Activated CD8-positive, alpha-beta memory T cell treated with anti-CD3 and anti-CD28 coated beads for 4 hours (primary cell): ENCODE measurements at regions not wholly inside any gene's neighbourhood (a gene's known extent, or its start where the extent isn't known, plus 50 kb on each side); places are given as distances from the start of the nearest gene placed in this dataset.
"Not testable (repeated sequence)": the region's sequence is repeated elsewhere in the genome, so short reads cannot be mapped to it uniquely, and the experiment has no call there.

Experiments
- DNase-seq, 2 donors: peaks; one replicate each; pipeline ENCODE4 v3.0.0-alpha.2; 2020; ENCODE audit warnings: low read depth in 2 of 2

DNA sequence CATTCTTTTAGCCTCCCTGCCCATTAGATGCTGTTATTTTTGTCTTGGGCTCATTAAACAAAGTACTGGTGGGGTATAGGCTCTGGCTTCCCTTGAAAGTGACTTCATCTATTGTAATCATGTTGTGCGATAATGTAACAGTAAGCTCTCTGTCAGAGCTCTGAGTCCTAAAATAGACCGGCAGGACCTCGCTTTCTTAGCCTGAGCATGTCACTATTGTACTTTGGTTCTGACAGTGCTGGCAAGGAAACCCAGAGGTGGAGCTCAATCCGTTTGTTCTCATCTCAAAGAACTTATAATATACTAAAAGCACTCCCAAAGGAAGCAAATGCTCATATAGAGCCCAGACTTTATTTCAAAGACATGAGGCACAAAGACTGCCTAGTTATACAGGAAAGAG, 339.1 kb upstream of the CCNH start:
- no peak for DNase-seq

DNA sequence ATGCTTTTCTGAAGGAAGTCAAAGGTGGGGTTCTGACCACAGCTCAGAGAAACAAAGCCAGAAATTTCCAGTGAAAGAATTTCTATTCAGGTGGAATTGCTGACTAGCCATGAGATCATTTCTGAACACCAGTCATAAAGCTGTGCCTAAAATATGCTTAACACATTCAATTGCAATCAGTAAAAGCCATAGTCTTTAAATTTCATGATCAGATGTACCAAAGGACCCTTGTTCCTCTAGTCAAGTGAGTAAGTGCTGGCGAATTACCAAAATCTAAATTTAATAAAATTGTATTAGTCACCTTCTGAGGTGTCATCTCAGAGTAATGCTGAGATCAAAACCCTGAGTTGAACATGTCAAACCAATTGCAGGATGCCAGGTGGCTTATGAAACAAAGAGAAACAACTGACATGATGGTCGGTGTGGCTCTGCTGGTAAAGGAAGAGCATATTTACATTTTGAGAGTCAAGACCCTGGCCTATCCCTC, 334.2 kb upstream of the CCNH start:
- no peak for DNase-seq

- DNase-seq, result no peak
Observed at GRCh38 chr5:87746341-87746740, 333.6 kb upstream of the CCNH start.

- DNase-seq, result no peak
Observed at GRCh38 chr5:87741881-87742280, 329.2 kb upstream of the CCNH start.

GRCh38 chr5:87735923-87736322, 323.2 kb upstream of the CCNH start:
- DNase-seq, result no peak

DNA sequence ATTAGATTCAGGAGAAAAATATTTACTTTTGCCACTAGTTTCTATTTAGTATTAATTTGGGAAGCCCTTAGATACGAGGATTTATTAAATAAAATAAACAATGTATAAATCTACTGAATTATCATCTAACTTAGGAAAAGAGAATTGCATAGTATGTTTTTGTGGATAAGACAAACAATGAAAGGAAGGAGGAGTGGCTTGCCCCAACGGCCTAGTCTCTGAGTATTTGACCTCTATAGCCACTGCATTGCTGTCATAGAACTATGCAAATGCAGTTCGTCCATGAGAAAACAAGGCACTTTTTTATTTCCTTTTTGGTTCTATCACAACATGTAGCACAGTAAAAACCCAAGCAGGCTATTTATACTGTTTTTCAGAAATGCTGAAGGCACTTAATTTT, 321.2 kb upstream of the CCNH start:
- DNase-seq, result no peak

DNA sequence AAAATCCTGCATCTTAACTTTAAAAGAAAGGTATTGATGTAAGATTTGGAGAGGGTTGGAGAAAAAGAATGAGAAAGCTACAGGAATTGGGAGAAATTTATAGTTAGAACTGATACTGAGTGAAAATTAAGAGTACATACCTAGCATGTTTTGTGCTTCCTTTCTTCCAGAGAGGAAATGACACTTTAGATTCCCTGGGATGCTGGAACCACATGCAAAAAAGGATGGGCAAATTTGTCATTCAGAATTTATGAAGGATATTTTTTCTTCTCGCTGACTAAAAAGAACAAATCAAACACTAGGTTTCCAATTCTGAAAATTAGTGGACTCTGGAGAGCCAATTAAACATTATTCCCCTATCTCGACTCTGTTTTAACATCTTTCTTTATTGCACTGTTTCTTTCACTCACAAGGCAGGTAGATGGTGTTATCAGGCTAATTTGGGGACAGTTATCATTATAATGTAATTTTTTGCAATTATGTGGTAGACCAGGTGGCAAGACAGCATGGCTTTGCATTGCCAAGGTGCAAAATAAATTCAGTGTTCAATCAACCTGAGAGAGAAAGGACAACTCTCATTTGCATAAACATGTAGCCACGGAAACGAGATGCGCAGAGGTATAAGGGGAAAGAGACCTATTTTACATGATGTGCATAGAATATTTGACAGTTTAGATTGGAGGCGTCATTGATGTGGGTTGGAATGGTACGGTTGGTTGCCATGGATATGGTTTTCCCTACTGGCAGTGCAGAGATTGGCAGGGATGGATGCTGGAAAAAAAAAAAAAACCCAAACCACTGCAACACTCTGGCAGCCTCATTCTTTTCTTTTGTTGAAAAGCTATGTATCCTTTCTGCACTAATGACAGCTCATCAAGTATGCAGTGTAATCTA, 320.4 kb upstream of the CCNH start:
- no peak for DNase-seq

GRCh38 chr5:87729781-87730180, 317.1 kb upstream of the CCNH start:
- no peak for DNase-seq

GRCh38 chr5:87722286-87722685, 309.6 kb upstream of the CCNH start:
- DNase-seq, result no peak

GRCh38 chr5:87718224-87718925, 305.6 kb upstream of the CCNH start:
- DNase-seq, result not testable (repeated sequence)

DNA sequence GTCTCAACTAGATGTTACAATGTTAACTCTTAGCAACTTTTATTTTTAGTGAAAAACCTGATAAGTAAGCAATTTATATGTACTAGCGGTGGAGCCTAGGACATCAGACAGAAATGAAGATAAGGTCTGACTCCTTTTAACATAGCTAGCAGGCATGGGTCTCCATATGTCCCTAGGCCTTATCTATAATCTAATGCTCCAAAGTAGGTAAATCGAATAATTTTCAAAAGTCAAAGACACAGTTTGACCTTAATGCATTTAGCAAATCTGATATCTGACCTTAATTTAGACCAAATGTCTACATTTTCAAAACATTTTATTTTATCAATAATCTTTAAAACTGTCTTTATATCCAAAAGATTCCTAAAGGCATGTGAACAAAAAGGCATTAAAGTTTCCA, 305.0 kb upstream of the CCNH start:
- no peak for DNase-seq

DNA sequence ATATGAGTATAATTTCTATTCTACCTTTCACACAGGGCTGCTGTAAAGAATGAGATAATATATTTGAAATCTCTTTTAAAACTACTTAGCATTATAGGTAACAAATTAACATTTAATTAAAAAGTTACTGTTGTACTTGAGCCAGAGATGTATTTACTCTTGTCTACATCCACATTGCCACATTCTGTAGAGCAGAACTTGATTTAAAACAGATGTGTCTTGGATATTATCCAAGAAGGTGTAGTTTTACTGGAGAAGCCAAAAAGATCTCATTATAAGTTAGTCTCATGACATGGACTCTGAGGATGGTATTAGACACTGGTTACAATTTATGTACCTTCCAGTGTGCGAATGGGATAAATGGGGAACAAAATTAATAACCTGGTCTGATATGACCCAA, 293.1 kb upstream of the CCNH start:
- no peak for DNase-seq

- no peak for DNase-seq
Observed at GRCh38 chr5:87686975-87687374, 274.2 kb upstream of the CCNH start.

DNA sequence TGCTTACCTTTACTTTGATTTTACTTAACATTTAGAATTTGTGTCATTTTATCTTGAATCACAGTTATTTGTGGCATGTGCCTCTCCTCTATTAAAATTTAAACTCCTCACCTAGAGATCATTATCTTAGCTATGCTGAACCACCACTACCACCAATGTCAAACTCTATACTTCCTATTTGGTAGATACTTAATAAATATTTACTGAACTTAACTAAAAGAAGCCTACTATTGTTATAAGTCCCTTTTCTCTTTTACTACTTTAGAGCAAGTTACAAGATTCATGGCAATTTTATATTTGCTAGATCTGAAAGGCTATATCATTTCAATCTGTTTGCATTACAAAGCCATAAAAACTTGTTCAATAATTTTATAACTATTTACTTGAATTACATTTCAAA, 273.3 kb upstream of the CCNH start:
- DNase-seq, result no peak

GRCh38 chr5:87674235-87674634, 261.5 kb upstream of the CCNH start:
- DNase-seq, result no peak

DNA sequence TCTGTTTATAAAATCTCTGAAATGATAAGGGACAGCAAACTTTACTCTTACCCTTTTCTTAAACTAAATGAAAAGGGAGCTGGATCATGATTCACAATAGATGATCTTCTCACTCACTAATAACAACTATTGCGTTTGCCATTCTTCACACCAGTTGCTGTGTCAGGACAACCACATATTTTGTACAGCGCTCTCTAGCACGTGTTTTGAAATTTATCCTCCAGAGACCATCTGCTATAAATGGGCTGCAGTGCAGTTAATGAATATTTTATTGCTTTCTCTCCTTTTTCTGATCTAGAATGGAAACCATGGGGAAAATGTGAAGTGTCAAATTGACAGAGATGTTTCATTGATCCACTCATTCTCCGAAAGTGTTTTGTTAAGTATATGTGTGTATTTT, 258.4 kb upstream of the CCNH start:
- no peak for DNase-seq

DNA sequence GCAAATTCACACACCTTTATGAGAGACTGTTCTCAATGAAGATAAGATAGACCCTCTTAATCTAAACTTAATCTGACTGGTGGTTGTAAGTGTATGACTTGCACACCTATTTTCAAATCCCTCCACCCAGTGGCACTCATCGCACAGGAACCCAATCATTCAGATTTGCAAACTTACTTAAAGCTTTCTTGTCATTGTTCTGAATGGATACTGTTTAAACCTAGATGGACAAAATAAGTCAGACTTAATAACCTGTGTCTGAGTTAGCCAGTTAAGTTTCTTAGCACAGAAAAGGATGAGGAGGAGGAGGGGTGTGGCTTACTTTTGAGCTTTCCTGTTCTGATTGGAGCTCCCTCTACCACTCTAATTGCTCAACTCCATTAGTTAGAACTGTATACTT, 252.4 kb upstream of the CCNH start:
- DNase-seq, result no peak

DNA sequence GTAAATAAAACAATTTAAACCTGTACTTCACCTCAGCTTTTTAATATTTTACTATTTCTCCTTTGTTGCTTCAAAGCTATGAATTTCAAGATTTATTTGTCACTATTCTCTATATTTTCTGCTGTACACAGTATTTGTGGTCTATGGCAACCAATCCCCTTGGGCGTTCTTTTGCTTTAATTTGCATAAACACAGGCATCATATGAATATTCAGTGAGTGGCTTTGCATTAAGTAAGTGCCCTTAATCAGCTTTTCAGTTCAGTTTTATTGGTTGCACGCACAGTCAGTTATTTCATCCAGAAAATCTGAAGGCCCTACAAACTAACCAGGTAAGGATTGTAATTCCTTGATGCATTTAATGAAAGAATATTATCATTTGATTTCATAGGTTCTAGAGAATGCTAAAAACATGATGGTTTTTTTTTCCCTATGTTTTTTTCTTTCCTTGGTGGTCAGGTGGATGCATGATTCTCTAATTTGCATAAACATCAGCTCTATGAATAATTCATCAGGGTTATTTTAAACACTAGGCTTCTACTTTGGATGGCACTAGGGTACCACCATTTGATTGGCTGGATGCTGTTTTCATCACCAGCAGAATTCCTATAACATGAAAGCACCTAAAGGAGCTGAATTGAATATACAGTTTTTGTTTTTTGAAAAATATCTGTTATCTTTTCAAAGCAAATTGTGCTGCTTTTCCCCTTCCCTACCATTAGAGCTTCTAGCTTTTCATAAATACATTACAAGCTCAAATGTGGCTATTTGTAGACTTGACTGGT, 249.2 kb upstream of the CCNH start:
- no peak for DNase-seq

DNA sequence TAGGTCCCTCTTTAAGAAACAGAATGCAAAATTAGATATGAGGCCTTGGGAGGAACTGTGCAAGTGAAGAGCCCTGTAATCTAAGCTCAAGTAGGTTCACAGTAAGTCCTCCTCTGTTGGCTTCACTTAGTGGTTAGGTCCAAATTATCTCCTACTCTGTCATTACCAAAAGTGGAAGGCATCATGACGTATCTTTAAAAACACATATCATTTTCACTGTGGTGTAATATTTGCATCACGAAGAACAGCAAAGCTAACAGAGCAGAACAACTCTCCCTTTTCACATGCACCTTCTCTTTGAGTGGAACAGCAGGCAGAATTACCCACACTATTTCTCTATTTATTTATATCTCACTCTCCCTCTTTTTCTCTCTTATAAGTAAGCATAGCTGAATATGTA, 240.5 kb upstream of the CCNH start:
- no peak for DNase-seq

DNA sequence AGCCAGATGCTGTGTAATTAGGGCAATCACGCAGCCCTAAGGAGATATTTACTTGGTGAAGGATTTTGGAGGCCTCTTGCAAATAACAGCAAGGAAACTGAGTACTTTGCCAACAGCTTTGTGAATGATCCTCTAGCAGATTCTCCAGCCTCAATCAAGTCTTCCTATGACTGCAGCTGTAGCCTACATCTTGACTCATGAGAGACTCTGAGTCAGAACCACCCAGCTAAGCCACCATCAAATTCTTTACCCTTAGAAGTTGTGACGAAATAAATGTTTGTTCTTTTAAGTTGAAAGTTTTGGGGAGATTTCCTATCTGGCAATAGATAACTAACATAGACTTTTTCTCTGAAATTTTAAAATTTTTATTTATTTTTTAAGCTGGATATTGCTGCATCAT, 237.6 kb upstream of the CCNH start:
- no peak for DNase-seq

GRCh38 chr5:87649455-87649854, 236.7 kb upstream of the CCNH start:
- no peak for DNase-seq

- no peak for DNase-seq
Observed at GRCh38 chr5:87645224-87645623, 232.5 kb upstream of the CCNH start.
